ENCODE measurements at regions not wholly inside any gene's neighbourhood (a gene's known extent, or its start where the extent isn't known, plus 50 kb on each side); places are given as distances from the start of the nearest gene placed in this dataset.
A peak's percentile ranks its signal among the peaks of the same experiment; 100 is the strongest.
"Not testable (repeated sequence)": the region's sequence is repeated elsewhere in the genome, so short reads cannot be mapped to it uniquely, and the experiment has no call there.

DNA sequence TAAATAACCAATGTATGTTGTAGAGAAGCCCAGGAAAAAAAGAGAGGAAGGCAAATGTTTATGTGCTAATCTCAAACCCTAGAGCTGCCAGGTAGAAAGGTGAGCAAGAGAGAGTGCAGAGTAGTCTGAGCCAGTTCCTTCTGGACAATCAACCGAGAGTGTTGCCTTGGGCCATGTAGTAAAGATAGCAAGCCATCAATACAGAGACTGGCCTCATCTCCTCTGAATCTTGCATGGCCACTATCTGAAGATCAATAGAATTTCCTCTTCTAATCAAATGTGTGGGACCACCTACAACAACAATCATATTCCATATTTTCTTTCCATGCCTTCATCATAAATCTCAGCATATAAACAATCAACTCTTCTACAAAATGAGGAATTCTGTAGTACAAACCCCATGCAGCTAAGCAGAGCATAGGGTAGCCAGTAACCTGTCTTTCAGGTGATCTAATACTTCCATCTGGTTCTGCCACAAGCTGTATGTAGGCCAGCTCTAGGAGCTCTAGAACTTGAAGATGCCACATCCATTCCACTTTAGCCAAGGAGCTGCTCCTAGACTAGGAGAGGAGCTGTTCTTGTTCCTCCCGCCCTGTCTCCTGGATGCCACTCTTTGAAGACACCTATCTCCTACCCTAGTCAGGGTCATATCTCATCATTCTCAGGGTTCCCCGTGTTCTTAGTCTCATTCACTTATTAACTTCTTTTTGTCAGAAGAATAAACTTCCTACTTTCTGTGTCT is 75.8 kb upstream of the SLC38A4 start:
- no peaks in the 10 kb centered on the region for H3K27me3 ChIP-seq (replicated peaks)
- H3K4me1 ChIP-seq (replicated peaks), result peaks cover 23% of the 10 kb centered on the region
- peak; percentile 81 to 86 for DNase-seq (ENCODE audit: low read depth in 1 of 2, low spot score in 2 of 2)
- peaks cover 8% of the 10 kb centered on the region for H3K9me3 ChIP-seq (replicated peaks)
- no peak overlapping the region for H3K4me3 ChIP-seq
- peaks cover 15% of the 10 kb centered on the region for H3K36me3 ChIP-seq
- H3K27ac ChIP-seq, result no peak overlapping the region

- Histone ChIP-seq H3K36me3 (peaks cover under 1% of the 10 kb centered on the region), H3K27ac (no peak overlapping the region), H3K9me3 (replicated peaks) (no peaks in the 10 kb centered on the region), H3K4me3 (no peak overlapping the region), H3K4me1 (replicated peaks) (peaks cover 24% of the 10 kb centered on the region), H3K27me3 (replicated peaks) (no peaks in the 10 kb centered on the region)
- peak in 1 of 2 experiments; percentile 79 for DNase-seq (ENCODE audit: low read depth in 1 of 2, low spot score in 2 of 2)
Observed at GRCh38 chr12:46903058-46903457, 77.3 kb upstream of the SLC38A4 start.

DNA sequence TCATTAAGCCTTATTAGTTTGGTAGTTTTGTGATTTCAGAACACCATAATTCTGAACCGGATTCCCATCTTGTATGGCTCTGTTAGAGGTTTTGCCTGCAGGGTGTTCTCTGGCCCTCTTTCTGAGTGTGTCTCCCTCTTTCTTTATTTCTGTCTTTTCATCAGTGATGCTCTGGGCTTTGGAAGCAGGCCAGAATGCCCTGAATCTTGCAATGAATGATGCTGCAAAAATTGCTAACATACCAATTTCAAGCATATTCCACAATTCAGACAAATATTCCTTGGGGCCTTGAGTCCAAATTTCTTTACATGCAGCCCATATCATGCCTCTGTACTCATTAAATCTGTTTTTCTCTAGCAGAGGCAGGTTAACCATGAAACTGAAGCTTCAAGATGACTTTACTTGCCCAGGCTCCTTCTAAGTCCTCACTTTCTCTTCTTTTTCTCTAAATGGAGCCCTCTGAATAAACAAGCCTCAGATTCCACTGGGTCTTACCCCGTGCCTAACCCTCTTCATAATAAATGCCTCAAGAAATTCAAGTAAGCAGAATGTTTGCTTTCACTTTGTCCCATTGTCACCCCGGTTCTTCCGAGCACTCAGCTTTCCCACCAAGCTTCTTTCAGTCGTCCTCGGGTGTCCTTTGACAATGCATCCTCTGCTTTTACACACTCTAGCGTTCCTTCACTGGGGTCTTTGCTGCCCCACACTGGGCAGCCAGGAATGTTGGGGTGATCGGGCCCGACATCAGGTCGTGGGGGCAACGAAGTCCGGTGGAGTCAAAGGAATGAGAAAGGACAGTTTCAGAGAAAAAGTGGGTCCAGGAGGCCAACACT is 78.8 kb upstream of the SLC38A4 start:
- H3K27me3 ChIP-seq (replicated peaks), result no peaks in the 10 kb centered on the region
- peak overlapping the region; percentile 86 for H3K27ac ChIP-seq
- H3K4me3 ChIP-seq, result peak overlapping the region; percentile 2
- H3K36me3 ChIP-seq, result no peaks in the 10 kb centered on the region; the same call in 1 of the 2 replicates
- peak; percentile 97 to 100 for DNase-seq (ENCODE audit: low read depth in 1 of 2, low spot score in 2 of 2)
- peaks cover 34% of the 10 kb centered on the region for H3K4me1 ChIP-seq (replicated peaks)
- H3K9me3 ChIP-seq (replicated peaks), result no peaks in the 10 kb centered on the region; the same call in 1 of the 2 replicates

DNA sequence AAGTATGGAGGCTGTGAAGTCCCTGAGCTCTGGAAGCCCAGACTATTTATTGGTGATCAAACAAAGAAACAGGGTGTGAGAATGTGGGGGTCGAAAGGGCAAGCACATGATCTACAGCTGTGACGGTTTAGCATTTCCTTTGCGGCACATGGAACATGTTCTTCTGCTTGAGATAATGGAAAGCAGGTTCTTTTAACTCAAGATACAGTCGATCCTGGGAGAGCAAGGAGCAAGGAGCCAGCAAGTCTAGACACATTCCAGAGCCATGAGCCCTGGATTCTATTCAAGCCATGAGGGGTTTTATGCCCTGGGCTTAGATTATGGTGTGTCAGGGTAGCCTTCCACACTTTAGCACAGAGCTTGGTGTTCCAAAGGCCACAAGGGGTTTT is 79.4 kb upstream of the SLC38A4 start:
- H3K36me3 ChIP-seq; H3K27me3 ChIP-seq (replicated peaks); H3K9me3 ChIP-seq (replicated peaks): not testable (repeated sequence)
- peak; percentile 100 for DNase-seq (ENCODE audit: low read depth in 1 of 2, low spot score in 2 of 2)
- peaks cover 34% of the 10 kb centered on the region for H3K4me1 ChIP-seq (replicated peaks)
- peak overlapping the region; percentile 86 for H3K27ac ChIP-seq
- peak overlapping the region; percentile 2 for H3K4me3 ChIP-seq

- peak in 1 of 2 experiments; percentile 91 for DNase-seq (ENCODE audit: low read depth in 1 of 2, low spot score in 2 of 2)
- H3K9me3 ChIP-seq (replicated peaks), result no peaks in the 10 kb centered on the region; the same call in none of the 2 replicates
- H3K4me1 ChIP-seq (replicated peaks), result peaks cover 34% of the 10 kb centered on the region
- no peaks in the 10 kb centered on the region; the same call in 1 of the 2 replicates for H3K36me3 ChIP-seq
- H3K4me3 ChIP-seq, result no peak overlapping the region
- no peak overlapping the region for H3K27ac ChIP-seq
- H3K27me3 ChIP-seq (replicated peaks), result no peaks in the 10 kb centered on the region
Observed at GRCh38 chr12:46907791-46908190, 82.0 kb upstream of the SLC38A4 start.

GRCh38 chr12:46908236-46908935 is 82.6 kb upstream of the SLC38A4 start:
- Histone ChIP-seq H3K27me3 (replicated peaks) (no peaks in the 10 kb centered on the region), H3K4me3 (no peak overlapping the region), H3K36me3 (no peaks in the 10 kb centered on the region; the same call in 1 of the 2 replicates), H3K9me3 (replicated peaks) (no peaks in the 10 kb centered on the region; the same call in none of the 2 replicates), H3K27ac (peak overlapping the region; percentile 0), H3K4me1 (replicated peaks) (peaks cover 34% of the 10 kb centered on the region)
- peak; percentile 99 to 100 for DNase-seq (ENCODE audit: low read depth in 1 of 2, low spot score in 2 of 2)

- H3K9me3 ChIP-seq (replicated peaks), result peaks cover 3% of the 10 kb centered on the region
- H3K27ac ChIP-seq, result no peak overlapping the region
Observed at GRCh38 chr12:46908936-46909635, 83.3 kb upstream of the SLC38A4 start.

GRCh38 chr12:46910830-46911229 is 85.0 kb upstream of the SLC38A4 start:
- Histone ChIP-seq H3K4me3 (no peak overlapping the region), H3K4me1 (replicated peaks) (peaks cover 29% of the 10 kb centered on the region), H3K36me3 (no peaks in the 10 kb centered on the region; the same call in 1 of the 2 replicates), H3K9me3 (replicated peaks) (peaks cover 3% of the 10 kb centered on the region), H3K27ac (no peak overlapping the region), H3K27me3 (replicated peaks) (no peaks in the 10 kb centered on the region)
- DNase-seq (ENCODE audit: low read depth in 1 of 2, low spot score in 2 of 2), result no peak

More at GRCh38 chr12:46908936-46909635, 83.3 kb upstream of the SLC38A4 start:
- Histone ChIP-seq H3K27me3 (replicated peaks) (no peaks in the 10 kb centered on the region), H3K4me1 (replicated peaks) (peaks cover 29% of the 10 kb centered on the region), H3K4me3 (no peak overlapping the region), H3K36me3 (no peaks in the 10 kb centered on the region; the same call in 1 of the 2 replicates)
- peak in 1 of 2 experiments; percentile 91 for DNase-seq (ENCODE audit: low read depth in 1 of 2, low spot score in 2 of 2)

DNA sequence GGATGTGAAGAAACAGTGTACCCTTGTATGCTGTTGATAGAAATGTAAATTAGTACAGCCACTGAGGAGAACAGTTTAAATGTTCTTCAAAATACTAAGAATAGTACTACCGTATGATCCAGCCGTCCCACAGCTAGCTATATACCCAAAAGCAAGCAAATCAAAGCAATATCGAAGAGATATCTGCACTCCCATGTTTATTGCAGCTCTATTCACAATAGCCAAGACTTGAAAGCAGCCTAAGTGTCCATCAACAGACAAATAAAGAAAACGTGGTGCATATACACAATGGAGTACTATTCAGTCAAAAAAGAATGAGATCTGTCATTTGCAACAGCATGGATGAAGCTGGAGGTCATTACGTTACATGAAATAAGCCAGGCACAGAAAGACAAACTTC is 88.5 kb upstream of the SLC38A4 start:
- Histone ChIP-seq H3K9me3 (replicated peaks) (peaks cover 3% of the 10 kb centered on the region), H3K4me1 (replicated peaks) (peaks cover 39% of the 10 kb centered on the region), H3K36me3 (peaks cover 7% of the 10 kb centered on the region; the same call in 1 of the 2 replicates), H3K4me3 (no peak overlapping the region), H3K27me3 (replicated peaks) (no peaks in the 10 kb centered on the region), H3K27ac (peak overlapping the region; percentile 78; the same call in 1 of the 2 replicates)
- peak; percentile 71 to 85 for DNase-seq (ENCODE audit: low read depth in 1 of 2, low spot score in 2 of 2)

DNA sequence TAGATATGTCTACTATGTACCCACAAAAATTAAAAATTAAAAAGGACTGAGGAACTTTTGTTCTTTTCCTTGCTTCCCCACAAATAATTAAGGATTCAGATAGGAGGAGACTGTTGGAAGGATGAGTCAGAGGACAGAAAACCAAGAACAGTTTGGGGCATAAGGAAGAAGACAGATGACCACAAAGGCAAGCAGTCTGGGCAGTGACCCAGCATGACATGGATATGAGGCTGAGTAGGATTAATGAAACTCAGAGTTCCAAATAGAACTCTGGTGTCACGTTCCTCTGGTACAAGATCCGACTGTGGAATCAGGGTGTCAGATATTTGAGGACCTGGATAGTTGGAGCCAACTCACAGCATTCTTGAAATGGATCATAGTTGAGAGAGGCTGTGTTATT is 89.3 kb upstream of the SLC38A4 start:
- DNase-seq (ENCODE audit: low read depth in 1 of 2, low spot score in 2 of 2), result peak; percentile 100

GRCh38 chr12:46915836-46916235 is 90.0 kb upstream of the SLC38A4 start:
- DNase-seq (ENCODE audit: low read depth in 1 of 2, low spot score in 2 of 2), result peak; percentile 99 to 100

More for the DNA sequence above, 89.3 kb upstream of the SLC38A4 start:
- H3K4me1 ChIP-seq (replicated peaks), result peaks cover 39% of the 10 kb centered on the region
- H3K9me3 ChIP-seq (replicated peaks), result peaks cover 3% of the 10 kb centered on the region
- no peaks in the 10 kb centered on the region for H3K27me3 ChIP-seq (replicated peaks)
- peak overlapping the region; percentile 78 for H3K27ac ChIP-seq
- no peak overlapping the region for H3K4me3 ChIP-seq
- peaks cover 7% of the 10 kb centered on the region; the same call in 1 of the 2 replicates for H3K36me3 ChIP-seq

DNA sequence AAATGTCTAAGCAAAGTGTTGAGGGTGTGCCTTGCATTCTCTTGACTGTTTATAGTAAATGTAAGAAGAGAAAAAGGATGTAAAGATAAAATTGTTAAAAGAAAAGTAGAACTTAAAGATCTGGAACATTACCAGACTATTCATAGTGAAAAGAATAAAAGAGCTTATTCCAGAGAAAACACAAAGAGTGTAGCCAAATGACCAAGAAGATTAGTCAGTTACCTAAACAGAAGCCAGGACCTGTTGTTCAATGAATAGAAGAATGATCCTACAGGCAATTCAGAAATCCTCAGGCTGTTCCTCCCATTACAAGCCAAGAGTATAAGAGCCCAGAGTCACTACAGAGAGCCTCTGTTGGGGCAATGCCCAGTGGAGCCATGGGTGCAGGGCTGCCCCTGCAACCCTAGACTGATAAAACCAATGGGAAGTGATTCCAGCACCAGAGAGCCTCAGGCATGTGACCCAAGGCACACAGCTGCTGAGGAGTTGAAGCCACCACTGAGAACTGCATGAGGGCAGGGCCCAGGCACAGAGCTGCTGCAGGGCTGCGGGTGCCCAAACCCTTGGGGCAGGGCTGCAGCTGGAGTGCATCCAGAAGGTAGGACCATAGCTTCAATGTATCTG is 91.1 kb upstream of the SLC38A4 start:
- Histone ChIP-seq H3K27ac (peak overlapping the region; percentile 78), H3K4me1 (replicated peaks) (peaks cover 53% of the 10 kb centered on the region), H3K36me3 (peaks cover 7% of the 10 kb centered on the region; the same call in 1 of the 2 replicates), H3K9me3 (replicated peaks) (peaks cover 3% of the 10 kb centered on the region; the same call in 1 of the 2 replicates), H3K4me3 (no peak overlapping the region), H3K27me3 (replicated peaks) (no peaks in the 10 kb centered on the region)
- DNase-seq (ENCODE audit: low read depth in 1 of 2, low spot score in 2 of 2), result peak in 1 of 2 experiments; percentile 94

More at GRCh38 chr12:46915836-46916235, 90.0 kb upstream of the SLC38A4 start:
- peaks cover 7% of the 10 kb centered on the region; the same call in 1 of the 2 replicates for H3K36me3 ChIP-seq
- H3K4me1 ChIP-seq (replicated peaks), result peaks cover 42% of the 10 kb centered on the region
- no peaks in the 10 kb centered on the region for H3K27me3 ChIP-seq (replicated peaks)
- H3K9me3 ChIP-seq (replicated peaks), result peaks cover 3% of the 10 kb centered on the region; the same call in 1 of the 2 replicates
- peak overlapping the region; percentile 78 for H3K27ac ChIP-seq
- no peak overlapping the region for H3K4me3 ChIP-seq
